ENCODE measurements at regions not wholly inside any gene's neighbourhood (a gene's known extent, or its start where the extent isn't known, plus 50 kb on each side); places are given as distances from the start of the nearest gene placed in this dataset.
"Not testable (repeated sequence)": the region's sequence is repeated elsewhere in the genome, so short reads cannot be mapped to it uniquely, and the experiment has no call there.

DNA sequence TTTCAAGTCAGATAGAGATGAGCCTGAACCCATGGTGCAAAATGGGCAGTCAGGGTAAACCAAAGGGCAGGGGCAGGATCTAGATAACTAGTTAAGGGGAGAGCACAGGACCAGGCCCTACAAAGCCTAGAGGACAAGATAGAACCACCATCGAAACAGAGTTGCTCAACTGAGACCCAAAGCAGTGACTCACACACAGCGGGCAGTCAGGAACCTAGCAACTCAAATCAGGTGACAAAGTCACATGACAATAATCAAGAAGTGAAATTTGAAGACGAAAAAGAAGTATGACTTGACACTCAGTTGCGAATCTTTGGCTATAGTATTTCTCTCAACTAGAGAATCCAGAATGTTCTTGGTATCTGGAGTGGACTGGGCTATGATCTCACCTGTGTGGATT lies 136.0 kb upstream of the PTPRG start:
- no peak for DNase-seq
- Histone ChIP-seq H3K4me1 (no peaks in the 10 kb centered on the region; the same call in 1 of the 2 replicates), H3K36me3 (ENCODE audit: control insufficient read depth, insufficient read depth, low read length) (no peaks in the 10 kb centered on the region), H3K4me3 (ENCODE audit: low read depth, low read length) (no peak overlapping the region), H3K9me3 (no peaks in the 10 kb centered on the region), H3K27me3 (replicated peaks; ENCODE audit: control insufficient read depth, insufficient read depth, low read length) (no peaks in the 10 kb centered on the region)
- no peaks in the 10 kb centered on the region for H3K27me3 Mint-ChIP-seq (ENCODE audit: insufficient read depth, unreplicated experiment)
- ChIA-PET CTCF (no interaction called here), POLR2A (no interaction called here)
- no peaks in the 10 kb centered on the region for H3K9me3 Mint-ChIP-seq (ENCODE audit: unreplicated experiment)
- H3K27ac Mint-ChIP-seq (ENCODE audit: unreplicated experiment): no peak overlapping the region
- intact Hi-C loops (cut with micrococcal nuclease; ENCODE audit: unreplicated experiment): no loop called here
- no TSS peak for BruUV-seq (replicated peaks)
- no peak overlapping the region for H3K4me3 Mint-ChIP-seq (ENCODE audit: unreplicated experiment)
- H3K36me3 Mint-ChIP-seq (ENCODE audit: insufficient read depth, unreplicated experiment): no peaks in the 10 kb centered on the region
- no peaks in the 10 kb centered on the region for H3K4me1 Mint-ChIP-seq (ENCODE audit: low read depth, unreplicated experiment)
- TF ChIP-seq, protein P1, sequence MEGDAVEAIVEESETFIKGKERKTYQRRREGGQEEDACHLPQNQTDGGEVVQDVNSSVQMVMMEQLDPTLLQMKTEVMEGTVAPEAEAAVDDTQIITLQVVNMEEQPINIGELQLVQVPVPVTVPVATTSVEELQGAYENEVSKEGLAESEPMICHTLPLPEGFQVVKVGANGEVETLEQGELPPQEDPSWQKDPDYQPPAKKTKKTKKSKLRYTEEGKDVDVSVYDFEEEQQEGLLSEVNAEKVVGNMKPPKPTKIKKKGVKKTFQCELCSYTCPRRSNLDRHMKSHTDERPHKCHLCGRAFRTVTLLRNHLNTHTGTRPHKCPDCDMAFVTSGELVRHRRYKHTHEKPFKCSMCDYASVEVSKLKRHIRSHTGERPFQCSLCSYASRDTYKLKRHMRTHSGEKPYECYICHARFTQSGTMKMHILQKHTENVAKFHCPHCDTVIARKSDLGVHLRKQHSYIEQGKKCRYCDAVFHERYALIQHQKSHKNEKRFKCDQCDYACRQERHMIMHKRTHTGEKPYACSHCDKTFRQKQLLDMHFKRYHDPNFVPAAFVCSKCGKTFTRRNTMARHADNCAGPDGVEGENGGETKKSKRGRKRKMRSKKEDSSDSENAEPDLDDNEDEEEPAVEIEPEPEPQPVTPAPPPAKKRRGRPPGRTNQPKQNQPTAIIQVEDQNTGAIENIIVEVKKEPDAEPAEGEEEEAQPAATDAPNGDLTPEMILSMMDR (IDR thresholded peaks at IDR 0.05; ENCODE audit: insufficient read depth in 1 of 2, low read depth in 1 of 2, low read length in 1 of 2, severe bottlenecking in 1 of 2, unreplicated experiment in 1 of 2): no peak

DNA sequence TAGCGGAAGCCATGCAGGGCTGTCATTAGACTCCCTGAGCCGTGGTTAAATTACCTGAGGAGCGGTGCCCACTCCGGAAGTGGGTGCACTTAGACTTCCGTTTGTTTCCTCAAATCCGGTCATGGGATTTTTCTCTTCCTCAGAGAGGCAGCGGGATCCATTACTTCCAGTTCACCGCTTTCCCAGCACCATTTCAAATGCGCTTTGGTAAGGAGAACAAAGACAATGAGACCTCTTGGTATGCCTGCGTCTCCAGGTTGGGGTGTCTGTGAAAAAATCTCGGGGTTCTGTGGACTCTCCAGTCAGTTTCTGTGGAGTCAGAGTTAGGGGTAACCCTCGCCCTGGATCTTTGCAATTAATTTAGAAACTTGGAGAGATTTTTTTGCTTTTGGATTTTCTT lies 132.3 kb upstream of the PTPRG start:
- no peak overlapping the region for H3K27ac Mint-ChIP-seq (ENCODE audit: unreplicated experiment)
- intact Hi-C loops (cut with micrococcal nuclease; ENCODE audit: unreplicated experiment): no loop called here
- Histone ChIP-seq H3K27me3 (replicated peaks; ENCODE audit: control insufficient read depth, insufficient read depth, low read length) (no peaks in the 10 kb centered on the region), H3K9me3 (no peaks in the 10 kb centered on the region), H3K4me3 (ENCODE audit: low read depth, low read length) (no peak overlapping the region), H3K36me3 (ENCODE audit: control insufficient read depth, insufficient read depth, low read length) (no peaks in the 10 kb centered on the region), H3K4me1 (no peaks in the 10 kb centered on the region)
- no peaks in the 10 kb centered on the region for H3K9me3 Mint-ChIP-seq (ENCODE audit: unreplicated experiment)
- no peaks in the 10 kb centered on the region for H3K4me1 Mint-ChIP-seq (ENCODE audit: low read depth, unreplicated experiment)
- no TSS peak for BruUV-seq (replicated peaks)
- no peak overlapping the region for H3K4me3 Mint-ChIP-seq (ENCODE audit: unreplicated experiment)
- TF ChIP-seq, protein P1 (IDR thresholded peaks at IDR 0.05; ENCODE audit: insufficient read depth in 1 of 2, low read depth in 1 of 2, low read length in 1 of 2, severe bottlenecking in 1 of 2, unreplicated experiment in 1 of 2): no peak
- H3K27me3 Mint-ChIP-seq (ENCODE audit: insufficient read depth, unreplicated experiment): no peaks in the 10 kb centered on the region
- no peak for DNase-seq
- ChIA-PET POLR2A (no interaction called here), CTCF (no interaction called here)
- no peaks in the 10 kb centered on the region for H3K36me3 Mint-ChIP-seq (ENCODE audit: insufficient read depth, unreplicated experiment)

DNA sequence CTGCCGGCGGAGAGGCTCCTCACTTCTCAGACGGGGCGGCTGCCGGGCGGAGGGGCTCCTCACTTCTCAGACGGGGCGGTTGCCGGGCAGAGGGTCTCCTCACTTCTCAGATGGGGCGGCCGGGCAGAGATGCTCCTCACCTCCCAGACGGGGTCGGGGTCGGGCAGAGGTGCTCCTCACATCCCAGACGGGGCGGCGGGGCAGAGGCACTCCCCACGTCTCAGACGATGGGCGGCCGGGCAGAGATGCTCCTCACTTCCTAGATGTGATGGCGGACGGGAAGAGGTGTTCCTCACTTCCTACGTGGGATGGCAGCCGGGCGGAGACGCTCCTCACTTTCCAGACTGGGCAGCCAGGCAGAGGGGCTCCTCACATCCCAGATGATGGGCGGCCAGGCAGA lies 126.5 kb upstream of the PTPRG start:
- intact Hi-C loops (cut with micrococcal nuclease; ENCODE audit: unreplicated experiment); BruUV-seq (replicated peaks): not testable (repeated sequence)

DNA sequence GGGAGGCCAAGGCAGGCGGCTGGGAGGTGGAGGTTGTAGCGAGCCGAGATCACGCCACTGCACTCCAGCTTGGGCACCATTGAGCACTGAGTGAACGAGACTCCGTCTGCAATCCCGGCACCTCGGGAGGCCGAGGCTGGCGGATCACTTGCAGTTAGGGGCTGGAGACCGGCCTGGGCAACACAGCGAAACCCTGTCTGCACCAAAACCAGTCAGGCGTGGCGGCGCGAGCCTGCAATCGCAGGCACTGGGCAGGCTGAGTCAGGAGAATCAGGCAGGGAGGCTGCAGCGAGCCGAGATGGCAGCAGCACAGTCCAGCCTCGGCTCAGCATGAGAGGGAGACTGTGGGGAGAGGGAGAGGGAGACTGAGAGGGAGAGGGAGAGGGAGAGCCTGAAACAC lies 126.0 kb upstream of the PTPRG start:
- H3K27me3 Mint-ChIP-seq (ENCODE audit: insufficient read depth, unreplicated experiment); H3K36me3 Mint-ChIP-seq (ENCODE audit: insufficient read depth, unreplicated experiment); CTCF ChIA-PET; H3K36me3 ChIP-seq (ENCODE audit: control insufficient read depth, insufficient read depth, low read length); H3K27ac Mint-ChIP-seq (ENCODE audit: unreplicated experiment); H3K9me3 ChIP-seq; H3K4me3 ChIP-seq (ENCODE audit: low read depth, low read length); H3K4me3 Mint-ChIP-seq (ENCODE audit: unreplicated experiment); POLR2A ChIA-PET; DNase-seq; BruUV-seq (replicated peaks); intact Hi-C loops (cut with micrococcal nuclease; ENCODE audit: unreplicated experiment); H3K27me3 ChIP-seq (replicated peaks; ENCODE audit: control insufficient read depth, insufficient read depth, low read length); H3K9me3 Mint-ChIP-seq (ENCODE audit: unreplicated experiment): not testable (repeated sequence)
- H3K4me1 ChIP-seq: peaks cover 28% of the 10 kb centered on the region
- H3K4me1 Mint-ChIP-seq (ENCODE audit: low read depth, unreplicated experiment): peaks cover 18% of the 10 kb centered on the region

More for the DNA sequence above, 126.5 kb upstream of the PTPRG start:
- H3K36me3 Mint-ChIP-seq (ENCODE audit: insufficient read depth, unreplicated experiment); H3K9me3 Mint-ChIP-seq (ENCODE audit: unreplicated experiment); CTCF ChIA-PET; DNase-seq; H3K27ac Mint-ChIP-seq (ENCODE audit: unreplicated experiment); H3K4me3 ChIP-seq (ENCODE audit: low read depth, low read length); POLR2A ChIA-PET; H3K27me3 Mint-ChIP-seq (ENCODE audit: insufficient read depth, unreplicated experiment); H3K9me3 ChIP-seq; H3K4me3 Mint-ChIP-seq (ENCODE audit: unreplicated experiment); H3K36me3 ChIP-seq (ENCODE audit: control insufficient read depth, insufficient read depth, low read length); H3K27me3 ChIP-seq (replicated peaks; ENCODE audit: control insufficient read depth, insufficient read depth, low read length): not testable (repeated sequence)
- peaks cover 24% of the 10 kb centered on the region for H3K4me1 ChIP-seq
- H3K4me1 Mint-ChIP-seq (ENCODE audit: low read depth, unreplicated experiment): peaks cover 18% of the 10 kb centered on the region
